Kidney (tissue), 13 donors: ENCODE measurements at regions not wholly inside any gene's neighbourhood (a gene's known extent, or its start where the extent isn't known, plus 50 kb on each side); places are given as distances from the start of the nearest gene placed in this dataset.
A peak's percentile ranks its signal among the peaks of the same experiment; 100 is the strongest.

Experiments
- DNase-seq, 5 donors: peaks; one replicate each; pipeline ENCODE4 v3.0.0-alpha.2; 2013 to 2020
- FAIRE-seq: peaks from 2 replicates; lab custom pipeline; 2012; peaks lifted over from hg19 to GRCh38; lab: Jason Lieb, UNC
- H3K27ac ChIP-seq, 2 donors: one replicate each; pipeline ENCODE4 v1.7.0; 2013; ENCODE audit warnings: low read depth in 2 of 2, low read length in 2 of 2, inconsistent platforms in 1 of 2
- H3K27me3 ChIP-seq: one replicate; pipeline ENCODE4 v1.7.1; 2013; ENCODE audit warnings: low read length, inconsistent platforms; ENCODE audit not compliant: control insufficient read depth, insufficient read depth
- H3K36me3 ChIP-seq, 3 donors: one replicate each; pipeline versions ENCODE4 v1.7.0 to v1.7.1; 2013; ENCODE audit warnings: low read length in 3 of 3, control low read depth in 1 of 3, inconsistent platforms in 1 of 3; ENCODE audit not compliant: insufficient read depth in 3 of 3, control insufficient read depth in 2 of 3
- H3K4me1 ChIP-seq, 3 donors: one replicate each; pipeline versions ENCODE4 v1.7.0 to v1.7.1; 2013; ENCODE audit warnings: low read length in 3 of 3, inconsistent platforms in 1 of 3, low read depth in 1 of 3; ENCODE audit not compliant: control insufficient read depth in 2 of 3, insufficient read depth in 2 of 3
- H3K4me3 ChIP-seq, 3 donors: one replicate each; pipeline versions ENCODE4 v1.7.0 to v1.8.1; 2013; ENCODE audit warnings: low read length in 3 of 3, control low read depth in 1 of 3, inconsistent platforms in 1 of 3
- H3K9ac ChIP-seq, 3 donors: one replicate each; pipeline versions ENCODE4 v1.7.0 to v1.7.1; 2013; ENCODE audit warnings: low read length in 3 of 3, control low read depth in 1 of 3, inconsistent platforms in 1 of 3
- H3K9me3 ChIP-seq, 3 donors: one replicate each; pipeline versions ENCODE4 v1.7.0 to v1.7.1; 2013; ENCODE audit warnings: low read length in 3 of 3, control low read depth in 1 of 3, inconsistent platforms in 1 of 3; ENCODE audit not compliant: control insufficient read depth in 2 of 3, insufficient read depth in 1 of 3
- intact Hi-C: fragments of 100-400 bp; cut with DNase I; formaldehyde crosslinking; loops from one replicate; pipeline ENCODE4 v1.11.1; 2022
- TF ChIP-seq, protein P1 (sequence below): IDR thresholded peaks from 3 replicates; pipeline ENCODE4 v1.5.1; 2012; ENCODE audit warnings: mild to moderate bottlenecking, moderate library complexity, borderline replicate concordance; ENCODE audit not compliant: insufficient read depth; ENCODE audit errors: extremely low read depth
- donor health status: control.
- donor health status: control.
- donor health status: control.
- donor health status: control.
- donor health status: control.
- donor health status: DM: yes; HTN: yes; CAD: no.
- donor health status: Normal renal cell carcinoma (clear cell type).

DNA sequence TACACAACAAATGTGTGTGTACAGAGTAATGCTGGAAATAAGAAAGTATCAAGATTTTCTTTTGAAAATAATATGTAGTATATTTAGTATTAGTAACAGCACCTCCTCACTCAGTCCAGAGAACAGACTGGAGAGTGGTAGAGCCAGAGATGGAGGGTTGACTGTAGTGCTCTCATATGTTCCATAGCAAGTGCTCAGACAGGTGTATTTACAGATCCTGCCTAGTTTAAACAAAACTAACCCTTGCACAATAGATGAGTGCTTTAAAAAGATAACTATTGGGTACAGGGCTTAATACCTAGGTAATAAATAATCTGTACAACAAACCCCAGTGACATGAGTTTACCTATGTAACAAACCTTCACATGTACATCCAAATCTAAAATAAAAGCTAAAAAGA is 381.0 kb upstream of the EMCN start:
- intact Hi-C loops: no loop called here
- Histone ChIP-seq H3K36me3 (no peaks in the 10 kb centered on the region), H3K27me3 (no peaks in the 10 kb centered on the region), H3K9ac (no peak overlapping the region), H3K4me3 (no peak overlapping the region), H3K4me1 (no peaks in the 10 kb centered on the region), H3K27ac (no peak overlapping the region), H3K9me3 (no peaks in the 10 kb centered on the region)
- FAIRE-seq (no peak), DNase-seq (no peak)
- TF ChIP-seq, protein P1, sequence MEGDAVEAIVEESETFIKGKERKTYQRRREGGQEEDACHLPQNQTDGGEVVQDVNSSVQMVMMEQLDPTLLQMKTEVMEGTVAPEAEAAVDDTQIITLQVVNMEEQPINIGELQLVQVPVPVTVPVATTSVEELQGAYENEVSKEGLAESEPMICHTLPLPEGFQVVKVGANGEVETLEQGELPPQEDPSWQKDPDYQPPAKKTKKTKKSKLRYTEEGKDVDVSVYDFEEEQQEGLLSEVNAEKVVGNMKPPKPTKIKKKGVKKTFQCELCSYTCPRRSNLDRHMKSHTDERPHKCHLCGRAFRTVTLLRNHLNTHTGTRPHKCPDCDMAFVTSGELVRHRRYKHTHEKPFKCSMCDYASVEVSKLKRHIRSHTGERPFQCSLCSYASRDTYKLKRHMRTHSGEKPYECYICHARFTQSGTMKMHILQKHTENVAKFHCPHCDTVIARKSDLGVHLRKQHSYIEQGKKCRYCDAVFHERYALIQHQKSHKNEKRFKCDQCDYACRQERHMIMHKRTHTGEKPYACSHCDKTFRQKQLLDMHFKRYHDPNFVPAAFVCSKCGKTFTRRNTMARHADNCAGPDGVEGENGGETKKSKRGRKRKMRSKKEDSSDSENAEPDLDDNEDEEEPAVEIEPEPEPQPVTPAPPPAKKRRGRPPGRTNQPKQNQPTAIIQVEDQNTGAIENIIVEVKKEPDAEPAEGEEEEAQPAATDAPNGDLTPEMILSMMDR: no peak

DNA sequence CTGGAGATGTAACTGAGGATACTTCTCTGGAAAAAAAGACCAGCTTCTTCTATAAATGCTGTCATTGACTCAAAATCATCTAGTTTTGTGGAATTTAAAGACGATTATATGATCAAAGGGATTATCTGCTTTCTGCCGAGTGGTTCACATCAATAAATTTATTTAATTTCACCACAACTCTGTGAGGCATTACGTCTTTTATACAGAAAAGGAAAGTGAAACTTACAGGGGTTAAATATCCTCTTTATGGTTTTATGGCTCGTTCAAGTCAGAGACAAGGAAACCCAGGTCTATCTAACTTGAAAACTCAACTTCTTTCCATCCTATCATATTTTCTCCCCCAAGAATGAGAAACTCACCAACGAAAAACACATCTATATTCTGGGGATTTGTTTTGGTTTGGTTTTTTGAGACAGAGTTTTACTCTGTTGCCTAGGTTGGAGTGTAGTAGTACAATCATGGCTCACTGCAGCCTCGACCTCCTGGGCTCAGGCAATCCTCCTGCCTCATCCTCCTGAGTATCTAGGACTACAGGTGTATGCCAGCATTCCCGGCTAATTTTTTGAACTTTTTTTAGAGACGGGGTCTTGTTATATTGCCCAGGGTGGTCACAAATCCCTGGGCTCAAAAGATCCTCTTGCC is 377.9 kb upstream of the EMCN start:
- DNase-seq: no peak
- no peaks in the 10 kb centered on the region for H3K9me3 ChIP-seq
- H3K4me3 ChIP-seq: peak overlapping the region in 2 of 3 donors; percentile 41 to 46
- H3K9ac ChIP-seq: no peak overlapping the region
- no peaks in the 10 kb centered on the region for H3K36me3 ChIP-seq
- intact Hi-C loops: no loop called here
- no peaks in the 10 kb centered on the region for H3K27me3 ChIP-seq
- no peak for FAIRE-seq
- H3K27ac ChIP-seq: no peak overlapping the region
- TF ChIP-seq, protein P1: no peak
- H3K4me1 ChIP-seq: no peaks in the 10 kb centered on the region

DNA sequence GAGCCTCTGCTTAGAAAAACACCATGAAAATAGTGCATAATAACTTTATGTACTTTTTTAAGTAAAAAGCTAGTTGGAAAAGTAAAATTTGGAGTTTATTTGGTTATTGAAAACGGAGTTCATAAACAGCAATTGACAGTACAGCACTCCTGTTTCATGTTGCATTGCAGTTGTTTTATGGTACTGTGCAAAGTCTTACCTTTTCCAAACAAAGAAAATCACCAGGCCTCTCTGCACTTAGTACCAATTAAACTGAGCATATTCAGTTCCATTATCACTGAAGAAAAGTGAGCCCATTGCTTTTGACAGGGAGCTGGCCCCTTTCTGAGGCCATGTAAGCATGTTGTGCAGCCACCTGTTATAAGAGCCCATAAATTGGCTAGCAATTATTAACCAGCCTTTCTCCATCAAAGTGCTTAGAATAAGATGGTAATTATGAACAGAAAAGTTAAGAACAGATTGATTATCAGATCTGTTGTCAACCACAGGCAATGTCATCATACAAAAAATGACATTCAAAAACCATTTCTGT is 376.6 kb upstream of the EMCN start:
- H3K9me3 ChIP-seq: no peaks in the 10 kb centered on the region

More for the DNA sequence above, 376.6 kb upstream of the EMCN start:
- Histone ChIP-seq H3K9ac (no peak overlapping the region), H3K4me3 (no peak overlapping the region), H3K4me1 (no peaks in the 10 kb centered on the region), H3K36me3 (no peaks in the 10 kb centered on the region), H3K27ac (no peak overlapping the region), H3K27me3 (no peaks in the 10 kb centered on the region)
- TF ChIP-seq, protein P1: no peak
- FAIRE-seq (no peak), DNase-seq (peak in 2 of 5 donors; percentile 18 to 38)
- intact Hi-C loops: no loop called here
